Vagina (tissue), 2 donors: ENCODE measurements at regions not wholly inside any gene's neighbourhood (a gene's known extent, or its start where the extent isn't known, plus 50 kb on each side); places are given as distances from the start of the nearest gene placed in this dataset.

Experiments
- CTCF ChIP-seq, 3 experiments: fragments of 450-650 bp in 2 of 3; fragments of 200-600 bp in 1 of 3; sonication (generic) in 1 of 3; IDR thresholded peaks; one replicate each; pipeline ENCODE4 v1.5.1; 2017 to 2019; ENCODE audit warnings: antibody characterized with exemption in 3 of 3, mild to moderate bottlenecking in 2 of 3, moderate library complexity in 2 of 3
- POLR2A ChIP-seq, 2 donors: fragments of 450-650 bp; IDR thresholded peaks; one replicate each; pipeline ENCODE4 v1.6.1; 2017; ENCODE audit warnings: antibody characterized with exemption in 2 of 2, mild to moderate bottlenecking in 2 of 2, moderate library complexity in 2 of 2

GRCh38 chr2:123578016-123578415, 447.1 kb upstream of the CNTNAP5 start:
- TF ChIP-seq CTCF (IDR thresholded peaks at IDR 0.05) (no peak), POLR2A (IDR thresholded peaks at IDR 0.05) (no peak)
